ENCODE measurements at regions not wholly inside any gene's neighbourhood (a gene's known extent, or its start where the extent isn't known, plus 50 kb on each side); places are given as distances from the start of the nearest gene placed in this dataset.
"Not testable (repeated sequence)": the region's sequence is repeated elsewhere in the genome, so short reads cannot be mapped to it uniquely, and the experiment has no call there.

DNA sequence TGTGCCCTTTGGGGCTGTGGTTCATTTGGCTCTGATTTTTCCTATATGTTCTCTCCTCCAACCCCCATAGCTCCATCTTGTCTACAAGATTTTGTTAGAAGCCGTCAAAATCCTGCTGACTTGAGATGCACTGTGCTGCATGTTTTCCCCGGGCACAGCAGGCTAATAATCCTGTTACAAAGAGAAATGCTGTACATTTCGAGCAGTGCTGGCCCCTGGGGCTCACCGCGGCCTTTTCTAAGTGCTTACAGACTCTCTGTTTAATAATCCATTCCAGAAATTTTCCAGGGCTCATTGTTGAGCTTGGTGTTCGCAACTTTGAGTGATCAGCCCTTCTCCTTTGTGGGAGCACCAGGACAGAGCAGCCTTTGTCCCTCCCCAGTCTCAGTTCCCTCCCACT lies 158.6 kb downstream of the OR4F15 start:
- DNase-seq; ATAC-seq; intact Hi-C loops (cut with DNase I, micrococcal nuclease): not testable (repeated sequence)

DNA sequence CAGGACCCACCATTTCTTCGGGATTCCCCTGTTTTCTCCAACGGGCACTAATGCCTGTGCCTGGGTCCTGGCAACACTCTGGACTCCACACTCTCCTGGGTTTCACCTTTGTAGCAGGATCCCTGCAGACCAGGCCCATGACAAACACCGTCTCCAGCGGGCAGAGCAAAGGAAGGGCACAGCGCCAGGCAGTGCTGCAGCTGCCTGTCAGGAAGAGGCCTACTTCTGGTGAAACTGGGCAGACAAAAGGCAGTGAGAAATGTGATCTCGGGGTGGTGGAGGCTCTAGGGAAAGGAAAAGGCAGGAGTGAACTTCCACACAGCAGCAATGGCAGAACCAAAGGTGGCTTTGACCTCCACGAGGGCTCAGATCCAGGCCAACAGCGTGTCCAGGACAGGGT lies 165.3 kb downstream of the OR4F15 start:
- DNase-seq; intact Hi-C loops (cut with DNase I, micrococcal nuclease); ATAC-seq: not testable (repeated sequence)

DNA sequence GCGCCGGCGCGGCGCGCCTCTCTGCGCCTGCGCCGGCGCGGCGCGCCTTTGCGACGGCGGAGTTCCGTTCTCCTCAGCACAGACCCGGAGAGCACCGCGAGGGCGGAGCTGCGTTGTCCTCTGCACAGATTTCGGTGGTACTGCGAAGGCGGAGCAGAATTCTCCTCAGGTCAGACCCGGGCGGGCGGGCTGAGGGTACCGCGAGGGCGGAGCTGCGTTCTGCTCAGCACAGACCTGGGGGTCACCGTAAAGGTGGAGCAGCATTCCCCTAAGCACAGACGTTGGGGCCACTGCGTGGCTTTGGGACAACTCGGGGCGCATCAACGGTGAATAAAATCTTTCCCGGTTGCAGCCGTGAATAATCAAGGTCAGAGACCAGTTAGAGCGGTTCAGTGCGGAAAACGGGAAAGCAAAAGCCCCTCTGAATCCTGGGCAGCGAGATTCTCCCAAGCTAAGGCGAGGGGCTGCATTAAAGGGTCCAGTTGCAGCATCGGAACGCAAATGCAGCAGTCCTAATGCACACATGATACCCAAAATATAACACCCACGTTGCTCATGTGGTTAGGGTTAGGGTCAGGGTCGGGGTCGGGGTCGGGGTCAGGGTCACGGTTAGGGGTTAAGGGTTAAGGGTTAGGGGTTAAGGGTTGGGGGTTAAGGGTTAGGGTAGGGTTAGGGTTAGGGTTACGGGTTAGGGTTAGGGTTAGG lies 168.4 kb downstream of the OR4F15 start:
- peak; percentile 53 for ATAC-seq
- intact Hi-C loops (cut with DNase I, micrococcal nuclease), result not testable (repeated sequence)
- peak in 1 of 2 donors; percentile 12 for DNase-seq

Small RNA genes lying in the stretch of these regions (microRNA-seq; reads per million reads assigned to microRNA genes)
- gene MIR1302-10 (0 reads per million in 2 donors), gene MIR6859-3 (0 reads per million in 2 donors)
